Central memory CD8-positive, alpha-beta T cell (primary cell): ENCODE measurements at regions not wholly inside any gene's neighbourhood (a gene's known extent, or its start where the extent isn't known, plus 50 kb on each side); places are given as distances from the start of the nearest gene placed in this dataset.

Source experiments
- ATAC-seq: fragments of 150-1000 bp; cut with Tn5 transposase; replicated peaks from 2 replicates; pipeline ENCODE4 v1.10.0; 2022; ENCODE audit warnings: mild to moderate bottlenecking, moderate FRiP score, moderate number of reproducible peaks; ENCODE audit not compliant: poor library complexity, severe bottlenecking; ENCODE audit errors: extremely low read depth
- DNase-seq, 2 donors: peaks; one replicate each; pipeline ENCODE4 v3.0.0; 2021; ENCODE audit warnings: low spot score in 2 of 2
- H3K27ac Mint-ChIP-seq: one replicate; pipeline ENCODE4 v1.8.0; 2022; ENCODE audit warnings: low read depth, mild to moderate bottlenecking, moderate library complexity, mixed read lengths
- H3K27me3 Mint-ChIP-seq: one replicate; pipeline ENCODE4 v1.8.0; 2022; ENCODE audit warnings: mixed read lengths
- H3K36me3 Mint-ChIP-seq: one replicate; pipeline ENCODE4 v1.8.0; 2022; ENCODE audit warnings: mild to moderate bottlenecking, moderate library complexity, mixed read lengths; ENCODE audit not compliant: insufficient read depth
- H3K4me1 Mint-ChIP-seq: one replicate; pipeline ENCODE4 v1.8.0; 2022; ENCODE audit warnings: mixed read lengths
- H3K4me3 Mint-ChIP-seq: one replicate; pipeline ENCODE4 v1.8.0; 2022; ENCODE audit warnings: mild to moderate bottlenecking, moderate library complexity, mixed read lengths
- H3K9me3 Mint-ChIP-seq: one replicate; pipeline ENCODE4 v1.8.0; 2022; ENCODE audit warnings: mixed read lengths

- Mint-ChIP-seq H3K4me3 (no peak overlapping the region), H3K27me3 (no peaks in the 10 kb centered on the region), H3K36me3 (no peaks in the 10 kb centered on the region), H3K4me1 (no peaks in the 10 kb centered on the region), H3K9me3 (peaks cover 41% of the 10 kb centered on the region), H3K27ac (no peak overlapping the region)
- ATAC-seq (no peak), DNase-seq (no peak)
Measured at GRCh38 chr13:65034266-65034665, 2195.9 kb downstream of the PCDH9 start.

DNA sequence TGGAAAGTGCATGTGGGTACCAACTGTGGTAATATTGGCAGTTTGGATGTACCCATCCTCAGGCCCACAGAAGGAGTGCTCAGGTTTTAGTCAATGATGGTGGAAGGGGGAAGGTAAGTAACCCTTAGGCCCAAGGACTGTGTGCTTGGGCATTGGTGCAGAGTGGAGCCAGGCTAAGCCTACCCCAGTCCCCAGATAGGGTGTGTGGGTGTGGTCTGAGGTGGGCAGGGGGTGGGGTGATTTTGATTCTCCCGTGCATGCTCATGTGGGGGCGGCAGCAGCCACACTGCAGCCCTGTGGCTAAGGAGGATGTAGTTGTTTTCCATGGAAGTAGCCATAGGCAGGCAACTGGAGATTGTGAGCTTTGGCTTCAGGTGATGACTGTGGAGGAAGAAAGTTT is 2197.3 kb downstream of the PCDH9 start:
- Mint-ChIP-seq H3K27ac (no peak overlapping the region), H3K4me1 (no peaks in the 10 kb centered on the region), H3K36me3 (no peaks in the 10 kb centered on the region), H3K9me3 (peaks cover 41% of the 10 kb centered on the region), H3K27me3 (no peaks in the 10 kb centered on the region), H3K4me3 (no peak overlapping the region)
- DNase-seq (no peak), ATAC-seq (no peak)

DNA sequence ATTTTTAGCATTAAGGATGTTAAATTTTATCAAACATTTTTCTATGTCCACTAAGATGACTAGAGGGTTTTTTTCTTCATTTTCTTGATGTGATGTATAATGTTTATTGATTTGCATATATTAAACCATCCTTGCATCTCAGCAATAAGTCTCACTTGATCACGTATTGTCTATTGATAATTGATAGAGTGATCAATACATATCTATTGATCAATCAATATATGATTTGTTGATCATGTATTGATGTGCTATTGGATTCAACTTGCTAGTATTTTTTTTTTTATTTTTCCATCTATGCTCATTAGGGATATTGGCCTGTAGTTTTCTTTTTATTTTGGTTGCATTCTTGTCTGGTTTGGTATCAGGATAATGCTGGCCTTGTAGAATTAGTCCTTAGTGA is 2202.0 kb downstream of the PCDH9 start:
- H3K36me3 Mint-ChIP-seq = no peaks in the 10 kb centered on the region
- no peak overlapping the region for H3K4me3 Mint-ChIP-seq
- no peaks in the 10 kb centered on the region for H3K27me3 Mint-ChIP-seq
- no peak overlapping the region for H3K27ac Mint-ChIP-seq
- no peaks in the 10 kb centered on the region for H3K4me1 Mint-ChIP-seq
- DNase-seq (no peak), ATAC-seq (no peak)
- H3K9me3 Mint-ChIP-seq = peaks cover 43% of the 10 kb centered on the region

GRCh38 chr13:65026505-65026904 is 2203.6 kb downstream of the PCDH9 start:
- Mint-ChIP-seq H3K27me3 (no peaks in the 10 kb centered on the region), H3K27ac (no peak overlapping the region), H3K4me1 (no peaks in the 10 kb centered on the region), H3K36me3 (no peaks in the 10 kb centered on the region), H3K9me3 (peaks cover 42% of the 10 kb centered on the region), H3K4me3 (no peak overlapping the region)
- ATAC-seq = no peak
- no peak for DNase-seq

DNA sequence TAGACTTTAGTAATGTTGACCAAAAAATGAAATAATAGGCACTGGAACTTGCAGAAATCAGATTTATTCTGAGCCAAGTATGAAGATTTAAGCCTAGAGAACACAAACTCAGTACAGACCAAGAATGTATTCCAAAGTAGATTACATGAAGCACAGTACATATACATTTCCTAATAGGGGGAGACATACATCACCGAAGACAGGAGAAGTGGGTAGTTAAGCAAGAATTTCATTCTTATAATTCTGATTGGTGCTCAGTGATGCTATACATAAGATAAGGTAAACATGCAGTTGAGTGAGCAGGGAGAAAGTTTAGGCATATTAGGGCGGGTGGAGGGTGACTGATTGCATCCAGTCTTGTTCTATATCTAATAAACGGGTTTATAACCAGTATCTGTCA is 2218.8 kb downstream of the PCDH9 start:
- no peaks in the 10 kb centered on the region for H3K4me1 Mint-ChIP-seq
- H3K9me3 Mint-ChIP-seq = peaks cover 32% of the 10 kb centered on the region
- H3K4me3 Mint-ChIP-seq = no peak overlapping the region
- H3K27ac Mint-ChIP-seq = no peak overlapping the region
- no peaks in the 10 kb centered on the region for H3K27me3 Mint-ChIP-seq
- H3K36me3 Mint-ChIP-seq = no peaks in the 10 kb centered on the region
- DNase-seq = no peak
- no peak for ATAC-seq

DNA sequence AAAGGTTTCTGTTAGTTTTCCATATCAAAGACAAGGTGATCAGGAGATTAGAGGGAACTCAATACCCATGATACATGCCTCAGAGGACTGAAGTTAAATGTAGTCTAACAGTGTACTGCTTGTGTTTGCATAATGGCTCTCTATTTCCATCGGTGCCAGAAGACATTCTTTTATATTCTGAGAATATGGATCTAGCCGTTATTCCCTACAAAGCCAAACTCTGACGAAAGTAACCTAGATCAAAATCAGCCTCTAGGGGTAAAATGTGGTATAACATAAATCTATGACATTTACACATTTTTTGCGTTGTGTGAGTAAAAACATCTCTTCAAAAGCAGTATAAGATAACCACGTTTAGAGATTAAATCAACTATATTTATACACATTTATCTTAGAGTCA is 2232.7 kb downstream of the PCDH9 start:
- H3K4me3 Mint-ChIP-seq = no peak overlapping the region
- H3K9me3 Mint-ChIP-seq = peaks cover 14% of the 10 kb centered on the region
- no peaks in the 10 kb centered on the region for H3K27me3 Mint-ChIP-seq
- no peaks in the 10 kb centered on the region for H3K36me3 Mint-ChIP-seq
- DNase-seq = no peak
- H3K4me1 Mint-ChIP-seq = no peaks in the 10 kb centered on the region
- no peak overlapping the region for H3K27ac Mint-ChIP-seq
- no peak for ATAC-seq

GRCh38 chr13:64993514-64994164 is 2236.5 kb downstream of the PCDH9 start:
- H3K4me1 Mint-ChIP-seq = no peaks in the 10 kb centered on the region

DNA sequence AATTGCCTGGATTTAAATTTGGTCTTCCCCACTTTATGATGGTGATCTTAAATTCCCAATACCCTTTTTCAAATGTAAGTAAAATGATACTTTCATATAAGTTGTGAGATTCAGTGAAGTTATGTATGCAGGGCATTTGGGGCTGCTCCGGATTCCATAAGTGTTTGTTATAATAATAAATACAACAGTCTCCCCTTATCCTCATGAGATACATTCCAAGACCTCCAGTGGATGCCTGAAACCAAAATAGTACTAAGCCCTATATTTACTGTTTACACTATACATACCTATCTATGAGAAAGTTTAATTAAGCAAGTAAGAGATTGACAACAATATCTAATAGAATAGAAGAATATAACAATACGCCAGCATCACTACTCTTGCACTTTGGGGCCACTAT is 2237.8 kb downstream of the PCDH9 start:
- Mint-ChIP-seq H3K4me3 (no peak overlapping the region), H3K36me3 (no peaks in the 10 kb centered on the region), H3K27ac (no peak overlapping the region), H3K27me3 (no peaks in the 10 kb centered on the region), H3K4me1 (no peaks in the 10 kb centered on the region), H3K9me3 (peaks cover 19% of the 10 kb centered on the region)
- ATAC-seq = no peak
- no peak for DNase-seq

More at GRCh38 chr13:64993514-64994164, 2236.5 kb downstream of the PCDH9 start:
- no peaks in the 10 kb centered on the region for H3K27me3 Mint-ChIP-seq
- H3K4me3 Mint-ChIP-seq = no peak overlapping the region
- H3K36me3 Mint-ChIP-seq = no peaks in the 10 kb centered on the region
- no peak overlapping the region for H3K27ac Mint-ChIP-seq
- DNase-seq (no peak), ATAC-seq (no peak)
- H3K9me3 Mint-ChIP-seq = peaks cover 19% of the 10 kb centered on the region

- no peaks in the 10 kb centered on the region for H3K27me3 Mint-ChIP-seq
- no peaks in the 10 kb centered on the region for H3K36me3 Mint-ChIP-seq
- no peak for DNase-seq
- no peak overlapping the region for H3K27ac Mint-ChIP-seq
- ATAC-seq = no peak
- H3K4me3 Mint-ChIP-seq = no peak overlapping the region
- H3K9me3 Mint-ChIP-seq = peaks cover 21% of the 10 kb centered on the region
- no peaks in the 10 kb centered on the region for H3K4me1 Mint-ChIP-seq
Measured at GRCh38 chr13:64985075-64985474, 2245.1 kb downstream of the PCDH9 start.

DNA sequence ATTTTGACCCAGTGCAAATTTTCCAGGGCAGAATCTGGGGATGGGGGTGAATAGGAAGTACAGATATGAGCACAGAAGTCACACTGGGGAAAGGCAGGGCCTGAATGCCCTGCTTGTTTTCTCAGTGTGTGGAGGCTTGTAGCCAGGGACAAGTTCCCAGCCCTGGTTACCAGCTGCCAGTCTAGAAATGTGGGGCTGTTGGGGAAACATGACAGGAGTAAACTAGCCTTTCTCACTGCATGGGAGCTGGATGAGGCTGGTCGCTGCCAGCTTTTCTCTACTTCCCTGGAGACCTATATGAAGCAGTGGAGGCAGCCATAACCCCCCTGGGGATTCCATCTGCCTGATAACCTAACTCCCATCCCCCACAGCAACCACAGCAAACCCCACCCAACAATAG is 2267.7 kb downstream of the PCDH9 start:
- Mint-ChIP-seq H3K27ac (no peak overlapping the region), H3K36me3 (no peaks in the 10 kb centered on the region), H3K4me1 (no peaks in the 10 kb centered on the region), H3K4me3 (no peak overlapping the region), H3K27me3 (no peaks in the 10 kb centered on the region), H3K9me3 (peaks cover 44% of the 10 kb centered on the region)
- DNase-seq (no peak), ATAC-seq (no peak)

- Mint-ChIP-seq H3K36me3 (no peaks in the 10 kb centered on the region), H3K27me3 (no peaks in the 10 kb centered on the region), H3K4me1 (no peaks in the 10 kb centered on the region), H3K9me3 (peaks cover 30% of the 10 kb centered on the region), H3K27ac (no peak overlapping the region), H3K4me3 (no peak overlapping the region)
- DNase-seq = no peak
- no peak for ATAC-seq
Measured at GRCh38 chr13:64959276-64959675, 2270.9 kb downstream of the PCDH9 start.

DNA sequence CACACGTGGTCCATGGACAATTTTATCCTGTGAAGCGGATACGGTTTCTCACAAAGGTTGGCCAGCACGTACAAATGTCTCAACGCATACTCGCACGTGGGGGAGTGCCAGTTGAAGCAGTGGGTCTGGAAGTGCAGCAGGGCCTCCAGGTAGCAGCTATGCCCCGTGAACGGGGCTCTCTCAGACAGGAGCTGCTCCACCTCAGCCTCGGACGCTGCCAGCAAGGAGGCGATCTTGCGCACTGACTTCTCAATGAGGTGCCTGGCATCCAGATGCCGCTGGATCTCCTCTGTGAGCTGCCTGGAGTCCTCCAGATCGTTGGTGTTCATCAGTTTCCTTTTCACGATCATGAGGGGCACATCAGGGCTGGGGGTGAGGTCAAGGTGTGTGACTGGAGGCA is 2272.0 kb downstream of the PCDH9 start:
- no peak overlapping the region for H3K27ac Mint-ChIP-seq
- H3K4me1 Mint-ChIP-seq = no peaks in the 10 kb centered on the region
- ATAC-seq (no peak), DNase-seq (no peak)
- H3K27me3 Mint-ChIP-seq = no peaks in the 10 kb centered on the region
- H3K9me3 Mint-ChIP-seq = peaks cover 30% of the 10 kb centered on the region
- no peak overlapping the region for H3K4me3 Mint-ChIP-seq
- no peaks in the 10 kb centered on the region for H3K36me3 Mint-ChIP-seq

GRCh38 chr13:64938660-64939059 is 2291.5 kb downstream of the PCDH9 start:
- Mint-ChIP-seq H3K4me1 (no peaks in the 10 kb centered on the region), H3K27me3 (no peaks in the 10 kb centered on the region), H3K27ac (no peak overlapping the region), H3K9me3 (peaks cover 14% of the 10 kb centered on the region), H3K36me3 (no peaks in the 10 kb centered on the region), H3K4me3 (no peak overlapping the region)
- no peak for ATAC-seq
- DNase-seq = no peak

GRCh38 chr13:64937302-64937701 is 2292.8 kb downstream of the PCDH9 start:
- Mint-ChIP-seq H3K36me3 (no peaks in the 10 kb centered on the region), H3K27me3 (no peaks in the 10 kb centered on the region), H3K4me3 (no peak overlapping the region), H3K4me1 (no peaks in the 10 kb centered on the region), H3K27ac (no peak overlapping the region), H3K9me3 (peaks cover 14% of the 10 kb centered on the region)
- no peak for DNase-seq
- no peak for ATAC-seq
